HG03432 (cell line): ENCODE measurements at regions not wholly inside any gene's neighbourhood (a gene's known extent, or its start where the extent isn't known, plus 50 kb on each side); places are given as distances from the start of the nearest gene placed in this dataset.

Experiments
- ATAC-seq: cut with Tn5 transposase; IDR thresholded peaks from one replicate; pipeline ENCODE4 v1.9.1; 2021; ENCODE audit warnings: mild to moderate bottlenecking, moderate library complexity; ENCODE audit not compliant: unreplicated experiment

DNA sequence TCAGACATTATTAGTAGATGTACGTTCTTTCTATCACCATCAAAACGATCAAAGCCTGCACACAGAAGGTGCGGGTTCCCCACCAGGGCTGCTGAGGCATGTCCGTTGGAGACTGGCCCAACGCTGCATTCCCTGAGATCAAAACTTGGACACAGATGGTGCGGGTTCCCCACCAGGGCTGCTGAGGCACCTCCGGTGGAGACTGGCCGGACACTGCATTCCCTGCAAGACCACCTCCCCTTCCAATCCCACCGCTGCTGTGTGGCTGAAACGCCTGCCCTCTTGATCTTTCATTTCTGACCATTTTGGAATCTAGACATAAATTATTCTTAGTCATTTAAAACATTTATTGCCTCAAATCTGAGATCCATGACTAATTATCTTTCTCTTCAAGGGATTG lies 254.2 kb upstream of the SALL3 start:
- no peak for ATAC-seq

DNA sequence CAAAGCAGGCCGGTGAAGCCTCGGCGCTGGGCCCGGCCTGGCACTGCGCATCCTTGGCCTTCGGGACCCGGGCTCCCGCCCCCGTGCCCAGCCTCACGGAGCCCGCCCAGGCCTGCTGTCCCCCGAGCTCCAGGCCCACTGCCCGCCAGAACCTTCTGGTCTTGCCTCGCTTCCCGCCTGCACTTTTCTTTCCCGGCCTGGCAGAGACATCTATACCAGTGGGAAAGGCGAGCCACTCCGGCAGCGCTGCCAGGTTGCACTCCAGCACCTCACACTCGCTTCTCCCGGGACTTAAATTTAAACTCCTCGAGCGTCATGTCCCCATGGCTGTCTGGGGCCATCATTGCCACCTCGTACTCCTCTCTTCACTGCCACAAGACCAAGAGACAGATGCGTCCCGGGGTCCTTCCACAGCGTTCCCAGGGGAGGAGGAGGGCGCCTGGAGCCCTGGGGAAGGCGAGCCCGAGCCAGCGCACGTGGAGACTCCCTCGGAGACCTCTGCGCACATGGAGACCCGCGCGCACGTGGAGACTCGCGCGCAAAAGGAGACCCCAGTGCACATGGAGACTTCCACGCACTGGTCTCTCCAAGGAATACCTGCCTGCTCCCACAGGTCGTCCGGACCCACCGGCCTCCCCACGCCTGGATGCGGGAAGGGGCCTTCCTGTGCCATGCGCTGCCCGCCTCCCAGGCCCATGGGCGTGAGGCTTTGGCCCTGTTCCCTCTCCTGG lies 253.1 kb upstream of the SALL3 start:
- ATAC-seq: no peak

DNA sequence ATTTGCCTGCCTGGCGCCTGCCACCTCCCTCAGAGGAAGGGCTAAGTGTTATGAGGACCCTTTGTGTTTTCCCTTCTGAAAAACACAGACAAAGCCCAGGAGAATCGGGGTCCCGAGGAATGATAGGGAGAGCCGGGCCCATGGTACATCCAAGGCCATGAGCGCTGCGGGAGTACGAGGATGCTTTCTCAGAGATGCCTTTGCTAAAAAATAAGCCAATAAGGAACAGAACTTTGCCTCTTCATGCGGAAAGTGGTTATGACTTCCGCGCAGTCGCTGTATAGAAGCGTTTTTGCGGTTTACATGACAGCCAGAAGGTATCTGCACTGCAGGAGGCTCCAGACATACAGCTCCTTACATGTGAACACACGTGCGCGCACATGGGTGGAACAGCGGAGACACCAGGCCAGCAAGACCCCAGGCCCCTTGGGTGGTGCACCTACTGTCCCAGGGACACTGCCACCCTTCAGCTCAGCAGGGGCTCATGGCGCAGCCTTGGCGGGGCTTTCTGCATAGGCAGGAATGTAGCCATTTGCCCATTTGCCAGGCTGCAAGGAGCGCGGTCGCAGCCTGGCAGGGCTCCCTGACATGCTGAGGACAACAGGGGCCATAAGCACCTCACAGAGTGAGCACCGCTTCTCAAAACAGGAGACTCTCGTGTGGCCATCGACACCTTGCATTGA lies 252.4 kb upstream of the SALL3 start:
- ATAC-seq: no peak

DNA sequence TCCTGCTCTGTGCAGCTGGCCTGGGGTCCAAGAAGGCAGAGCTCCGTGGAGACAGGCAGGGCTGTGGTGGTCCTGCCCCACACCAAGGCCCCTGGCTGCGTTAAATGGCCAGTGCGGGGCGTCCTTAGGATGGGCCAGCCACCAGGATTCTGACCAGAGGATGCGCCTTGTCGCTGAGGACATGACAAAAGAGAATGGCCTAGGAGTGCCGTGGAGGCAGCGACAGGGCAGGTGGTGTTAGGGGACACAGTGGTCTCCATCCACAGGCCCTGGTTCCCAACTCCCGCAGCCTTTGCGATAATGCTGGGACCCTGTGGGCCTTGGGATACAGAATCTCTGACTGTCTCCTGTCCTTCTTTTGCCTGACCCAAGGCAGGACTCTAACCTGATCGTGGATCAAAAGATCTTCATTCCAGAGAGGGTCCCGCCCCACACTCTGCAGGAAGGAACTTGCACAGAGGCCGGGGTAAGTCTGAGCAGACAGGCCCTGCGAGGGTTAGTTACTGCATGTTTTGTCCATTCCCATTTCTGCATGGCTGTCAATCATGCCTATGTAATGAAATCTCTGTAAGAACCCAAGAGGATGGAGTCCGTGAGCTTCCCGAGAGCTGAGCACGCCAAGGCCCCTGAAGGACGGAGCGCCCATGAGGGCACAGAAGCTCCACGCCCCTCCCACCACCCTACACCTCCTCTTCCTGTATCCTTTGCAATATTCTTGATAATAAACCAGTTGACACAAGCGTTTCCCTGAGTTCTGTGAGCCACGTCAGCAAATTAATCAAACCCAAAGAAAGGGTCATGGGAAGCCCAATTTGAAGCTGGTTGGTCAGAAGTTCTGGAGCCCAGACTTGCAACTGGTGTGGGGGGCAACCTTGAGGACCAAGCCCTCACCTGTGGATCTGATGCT lies 251.5 kb upstream of the SALL3 start:
- ATAC-seq: no peak

DNA sequence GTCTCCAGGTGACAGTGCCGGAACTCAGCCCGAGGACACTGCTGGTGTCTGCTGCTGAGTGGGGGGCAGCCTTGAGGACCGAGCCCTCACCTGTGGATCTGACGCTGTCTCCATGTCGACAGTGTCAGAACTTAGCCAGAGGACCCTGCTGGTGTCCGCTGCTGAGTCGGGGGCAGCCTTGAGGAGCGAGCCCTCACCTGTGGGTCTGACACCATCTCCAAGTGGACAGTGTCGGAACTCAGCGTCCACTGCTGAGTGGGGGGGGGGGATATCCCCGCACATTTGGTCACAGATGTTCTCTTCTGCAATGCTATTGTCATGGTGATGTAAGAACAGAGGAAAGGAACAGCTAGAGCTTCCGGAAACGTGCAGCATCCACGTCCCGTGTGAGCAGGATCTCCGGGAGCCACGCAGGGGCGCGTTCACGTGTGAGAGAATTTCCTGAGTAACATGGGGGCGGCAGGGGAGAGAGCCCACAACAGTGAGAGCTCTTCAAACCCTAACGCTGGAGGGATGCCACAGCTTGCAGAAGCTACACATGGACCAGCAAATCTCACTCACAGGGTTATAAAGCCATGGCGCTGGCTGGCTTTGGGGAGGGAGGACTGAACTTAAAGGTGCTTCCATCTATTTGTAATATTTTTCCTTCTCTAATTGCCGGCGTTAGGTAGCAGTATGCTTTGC lies 250.7 kb upstream of the SALL3 start:
- no peak for ATAC-seq

DNA sequence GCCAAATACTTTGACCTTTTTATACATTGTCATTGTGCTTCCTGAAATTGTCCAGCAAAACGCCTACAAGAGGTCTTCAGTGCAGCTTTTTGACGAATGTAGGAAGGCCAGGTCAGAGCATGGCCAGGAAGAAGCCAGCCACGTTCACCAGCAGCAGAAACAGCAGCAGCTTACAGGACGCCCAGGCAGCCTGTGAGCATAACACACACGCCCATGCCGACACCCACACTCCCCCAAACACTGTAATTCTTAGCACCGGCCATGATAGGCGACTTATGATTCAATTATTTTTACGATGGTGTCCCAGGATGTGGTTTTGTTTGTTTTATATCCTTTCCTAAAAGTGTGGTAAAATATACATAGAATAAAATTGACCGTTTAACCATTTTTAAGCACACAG lies 249.1 kb upstream of the SALL3 start:
- ATAC-seq: no peak

DNA sequence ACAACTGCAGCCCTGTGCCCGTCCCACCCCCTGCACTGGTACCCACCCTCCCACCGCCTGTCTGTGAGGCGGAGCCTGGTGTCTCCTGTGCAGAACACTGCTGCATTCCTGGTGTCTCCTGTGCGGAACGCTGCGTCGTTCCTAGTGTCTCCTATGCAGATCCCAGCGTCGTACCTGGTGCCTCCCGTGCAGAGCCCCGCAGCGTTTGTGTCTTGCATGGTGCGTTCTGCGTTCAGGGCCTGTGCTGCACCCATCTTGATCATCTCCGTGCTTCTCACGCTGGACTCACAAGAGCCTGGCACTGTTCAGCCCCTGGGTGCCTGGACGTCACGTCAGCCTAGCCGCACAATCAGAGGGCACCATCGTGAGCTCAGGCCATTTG lies 248.6 kb upstream of the SALL3 start:
- no peak for ATAC-seq

DNA sequence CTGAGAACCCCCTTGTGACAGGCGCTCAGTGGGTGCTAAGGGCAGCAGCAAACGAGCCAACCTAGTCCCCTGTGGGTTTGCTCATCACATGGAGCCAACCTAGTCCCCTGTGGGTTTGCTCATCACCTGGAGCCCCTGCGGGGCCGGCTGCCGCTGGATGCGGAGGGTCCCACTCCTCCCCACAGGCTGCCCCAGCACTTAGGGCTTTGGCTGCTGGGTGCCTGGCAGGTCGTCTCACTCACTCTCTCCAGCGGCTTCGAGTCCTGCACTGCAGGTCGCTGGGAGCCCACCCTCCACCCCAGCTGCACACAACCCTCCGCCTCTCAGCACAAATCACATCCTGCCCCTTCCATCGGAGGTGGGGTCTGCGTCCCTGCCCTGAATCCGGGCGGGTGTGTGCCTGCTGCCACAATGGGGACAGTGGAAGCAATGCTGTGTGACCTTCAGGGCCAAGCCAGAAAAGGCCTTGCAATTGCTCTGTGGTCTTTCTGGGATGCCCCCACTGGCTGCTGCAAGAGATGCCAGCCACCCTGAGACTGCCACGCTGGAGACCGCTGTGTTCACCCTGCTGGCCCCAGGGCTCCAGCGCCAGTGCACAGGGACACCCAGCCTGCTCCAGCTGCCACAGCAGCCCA lies 248.1 kb upstream of the SALL3 start:
- no peak for ATAC-seq

DNA sequence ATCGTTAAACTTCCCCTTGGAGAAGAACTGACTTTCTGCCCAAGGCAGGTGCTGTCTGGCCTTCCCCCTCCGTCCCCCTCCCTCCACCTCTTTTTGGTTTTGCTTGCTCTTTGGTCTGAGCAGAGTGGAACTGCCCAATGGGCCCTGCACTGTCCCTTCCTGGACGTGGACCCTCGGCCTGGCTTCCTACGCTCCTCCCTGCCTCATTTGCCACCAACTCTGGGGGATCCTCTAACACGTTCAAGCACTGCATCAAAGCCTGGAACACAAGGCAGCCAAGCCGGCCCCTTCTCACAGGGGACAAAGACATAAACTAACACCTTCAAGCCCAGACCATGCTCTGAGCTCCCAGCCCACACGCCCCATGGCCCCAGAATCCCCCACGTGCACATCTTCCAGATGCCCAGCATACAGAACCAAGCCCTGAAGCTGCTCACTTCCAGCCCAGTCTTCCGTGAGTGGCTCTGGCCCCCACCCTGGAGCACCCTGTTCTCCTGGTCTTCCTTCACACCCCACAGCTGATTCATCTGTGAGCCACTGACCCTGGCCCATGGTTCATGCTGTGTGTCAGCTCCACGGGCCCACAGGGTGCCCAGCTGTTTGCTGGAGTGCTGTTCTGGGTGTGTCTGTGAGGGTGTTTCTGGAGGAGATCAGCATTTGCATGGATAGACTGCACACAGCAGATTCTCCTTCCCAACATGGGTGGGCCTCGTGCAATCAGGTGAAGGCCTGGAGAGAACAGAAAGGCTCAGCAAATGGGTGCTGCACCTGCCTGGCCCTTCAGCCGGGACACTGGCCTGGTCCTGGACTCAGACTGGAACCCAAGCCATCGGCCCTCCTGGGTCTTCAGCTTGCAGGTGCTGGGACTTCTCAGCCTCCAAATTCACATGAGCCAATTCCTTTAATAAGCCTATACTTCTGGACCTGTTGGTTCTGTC lies 247.1 kb upstream of the SALL3 start:
- no peak for ATAC-seq

DNA sequence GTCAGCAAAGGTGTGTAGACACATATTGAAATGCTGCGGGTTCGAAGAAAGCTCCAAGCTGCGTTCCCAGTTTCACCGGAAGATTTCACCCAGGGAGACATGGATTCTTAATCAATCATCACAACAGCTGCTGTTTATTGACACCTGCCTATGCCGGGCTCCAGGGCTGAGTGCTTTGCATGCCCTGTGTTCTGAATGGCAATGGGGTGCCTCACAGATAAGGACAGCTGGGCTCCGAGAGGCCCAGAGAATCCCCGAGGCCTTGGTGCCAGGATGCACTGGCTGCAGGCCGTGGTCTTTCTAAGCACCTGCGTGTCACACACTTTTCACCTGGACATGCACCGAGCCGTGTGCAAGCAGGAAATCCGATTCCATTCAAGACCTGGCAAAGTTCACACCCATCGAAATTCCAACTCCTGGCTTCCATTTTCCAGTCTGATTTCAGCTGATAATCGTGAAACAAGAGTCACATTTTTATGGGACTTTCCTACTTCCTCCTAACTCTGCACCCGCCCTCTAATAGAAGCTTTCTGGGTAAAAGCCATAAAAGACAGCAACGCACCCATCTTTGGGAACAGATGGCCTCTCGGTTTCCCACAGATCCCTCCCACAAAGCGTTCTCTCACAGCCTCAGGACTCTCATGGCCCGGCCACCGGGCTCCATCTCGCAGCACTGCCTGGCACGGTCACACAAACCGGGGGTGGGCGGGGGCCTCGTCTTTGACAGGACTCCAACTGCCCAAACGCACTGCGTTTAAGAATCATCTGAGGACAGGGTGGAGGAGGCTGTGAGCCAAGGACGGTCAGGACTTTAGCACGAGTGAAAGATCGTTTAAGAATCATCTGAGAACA lies 245.6 kb upstream of the SALL3 start:
- ATAC-seq: no peak

DNA sequence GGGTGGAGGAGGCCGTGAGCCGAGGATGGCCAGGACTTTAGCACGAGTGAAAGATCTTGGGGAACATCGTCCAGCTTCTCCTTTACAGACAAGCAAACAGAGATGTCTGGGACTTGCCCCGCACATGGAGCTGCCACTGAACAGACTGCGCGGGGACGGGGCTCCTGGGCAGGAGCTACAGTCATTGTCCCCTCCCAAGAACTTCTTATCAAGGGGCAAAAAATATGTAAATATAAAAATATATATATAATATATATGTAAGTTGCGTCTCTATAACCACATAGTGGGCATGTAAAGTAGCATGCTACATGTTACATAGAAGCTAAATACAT lies 245.0 kb upstream of the SALL3 start:
- ATAC-seq: no peak

DNA sequence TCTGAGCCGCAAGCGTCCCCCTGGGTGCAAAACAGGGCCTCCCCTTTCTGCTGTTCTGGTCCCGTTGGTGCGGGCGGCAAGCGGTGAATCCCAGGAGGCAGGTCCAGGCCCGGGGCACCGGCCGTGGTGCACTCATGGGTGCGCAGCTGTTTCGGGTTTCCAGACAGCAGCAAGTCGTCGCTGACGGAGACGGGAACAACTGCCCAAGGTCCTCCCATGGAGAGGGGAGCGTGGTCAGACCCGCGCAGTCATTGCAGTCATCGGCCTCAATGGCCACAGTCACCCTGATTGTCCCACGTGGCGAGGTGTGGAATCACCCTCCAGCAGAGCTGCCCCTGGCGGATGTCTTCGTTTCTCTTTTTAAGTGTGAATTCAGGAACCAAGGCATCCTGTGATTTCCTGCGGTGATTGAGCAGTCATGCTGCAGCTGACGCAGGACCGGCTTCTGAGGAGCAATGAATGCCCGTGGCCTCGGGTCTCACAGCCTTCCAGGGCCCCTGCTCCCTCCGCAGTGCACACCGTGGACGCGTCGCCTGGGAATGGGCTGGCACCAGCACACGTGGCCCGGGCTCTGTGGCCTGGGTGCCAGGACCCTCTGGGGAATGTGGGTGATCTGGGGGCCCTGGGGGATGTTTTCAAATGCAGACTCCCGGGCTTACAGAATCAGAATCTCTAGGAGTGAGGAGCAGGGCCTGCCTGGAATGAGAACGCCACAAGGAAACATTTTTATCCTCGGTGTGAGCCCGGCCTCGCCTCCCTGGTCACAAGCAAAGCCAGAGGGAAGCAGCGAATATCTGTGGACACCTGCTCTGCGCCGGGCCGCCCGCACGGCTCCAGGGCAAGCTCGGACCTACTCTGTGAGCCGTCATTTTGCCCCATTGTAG lies 244.2 kb upstream of the SALL3 start:
- no peak for ATAC-seq

DNA sequence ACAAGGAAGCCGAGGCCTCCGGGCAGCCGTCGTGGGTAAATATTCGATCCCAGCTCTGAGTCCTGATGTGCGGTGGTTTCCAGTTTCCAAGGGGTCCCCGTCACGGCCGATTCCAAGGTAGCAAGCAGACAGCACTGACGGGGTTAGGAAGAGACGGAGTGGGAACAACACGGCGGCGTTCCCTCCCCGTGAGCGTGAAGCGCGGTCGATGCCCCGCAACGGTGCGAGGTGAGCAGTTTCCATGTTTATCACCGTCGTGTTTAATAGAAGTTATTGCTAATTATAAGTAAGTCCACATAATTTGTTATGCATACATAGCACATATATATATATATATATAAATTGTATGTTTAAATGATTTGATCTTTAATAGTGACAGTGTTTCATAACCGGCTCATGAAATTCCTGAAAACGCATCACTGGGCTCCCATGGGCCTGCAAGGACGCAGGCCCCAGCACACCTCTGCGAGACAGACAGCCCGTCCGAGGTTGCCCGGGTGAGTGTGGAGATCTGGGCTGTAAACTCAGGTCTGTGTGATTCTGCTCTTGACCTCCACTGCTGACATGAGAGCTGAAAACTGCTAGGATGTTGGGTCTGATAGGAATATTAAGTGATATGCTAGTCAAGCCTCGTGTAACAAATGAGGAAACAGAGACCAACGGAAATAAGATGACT lies 243.5 kb upstream of the SALL3 start:
- ATAC-seq: no peak

DNA sequence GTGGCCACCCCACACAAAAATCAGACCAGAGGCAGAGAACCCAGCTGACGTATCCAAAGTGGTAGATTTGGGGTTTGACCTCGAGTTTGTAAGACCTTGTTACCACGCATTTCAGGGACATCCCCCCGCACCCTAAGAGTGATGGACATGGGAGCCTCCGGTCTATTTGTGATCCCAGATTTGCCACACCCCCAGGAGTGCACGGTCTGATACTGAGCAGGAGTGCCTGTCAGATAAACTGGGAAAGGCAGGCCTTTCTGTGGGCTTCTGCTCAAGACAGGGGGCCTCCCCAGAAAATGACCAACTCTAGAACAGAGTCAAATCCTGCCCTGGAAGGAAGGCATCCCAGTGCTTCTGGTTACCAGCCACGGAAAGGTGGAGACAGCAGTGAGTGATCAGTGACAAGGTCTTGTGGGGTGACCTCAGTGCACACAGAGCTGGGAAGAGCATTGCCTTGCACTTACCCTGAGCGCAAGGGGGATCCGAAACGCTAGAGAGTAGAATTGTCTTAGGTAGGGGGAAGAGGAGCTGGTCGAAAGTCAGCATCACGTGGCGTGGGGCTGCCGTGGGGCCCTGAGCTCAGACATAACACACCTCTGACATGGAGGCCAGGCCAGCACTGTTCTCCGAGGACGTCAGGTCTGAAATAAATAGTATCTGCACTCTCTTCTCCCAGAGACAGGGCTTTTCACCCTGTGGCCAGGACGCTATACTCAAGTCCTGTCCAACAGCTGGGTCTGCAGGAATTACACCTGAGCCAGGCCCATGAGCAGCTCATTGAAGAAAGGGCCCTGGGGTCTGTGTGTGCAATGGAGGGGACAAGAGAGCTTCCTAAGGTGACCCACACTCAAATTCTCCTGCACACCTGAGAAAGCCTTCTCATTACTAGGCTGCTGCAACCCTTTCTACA lies 242.4 kb upstream of the SALL3 start:
- no peak for ATAC-seq

DNA sequence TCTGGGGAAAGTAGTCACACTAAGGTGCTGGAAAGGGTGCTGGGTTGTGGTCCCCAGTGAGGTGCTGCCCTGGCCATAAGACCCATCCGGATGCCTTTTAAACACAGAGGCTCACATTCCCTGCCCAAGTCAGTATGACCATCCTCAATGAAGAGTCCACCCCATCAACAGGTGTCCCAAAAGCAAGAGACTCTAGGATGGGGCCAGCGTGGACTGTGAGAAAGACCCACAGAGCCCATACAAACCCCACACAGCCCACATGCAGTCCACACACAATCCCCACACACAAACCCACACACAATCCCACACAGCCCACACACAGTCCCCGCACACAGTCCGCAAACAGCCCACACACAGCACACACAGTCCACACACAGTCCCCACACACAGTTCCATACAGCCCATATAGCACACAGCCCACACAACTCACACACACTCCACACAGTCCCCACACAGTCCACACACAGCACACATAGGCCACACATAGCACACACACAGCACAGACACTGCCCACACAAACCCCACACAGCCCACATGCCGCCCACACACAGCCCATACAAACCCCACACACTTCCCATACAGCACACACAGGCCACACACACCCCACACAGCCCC lies 241.4 kb upstream of the SALL3 start:
- no peak for ATAC-seq

DNA sequence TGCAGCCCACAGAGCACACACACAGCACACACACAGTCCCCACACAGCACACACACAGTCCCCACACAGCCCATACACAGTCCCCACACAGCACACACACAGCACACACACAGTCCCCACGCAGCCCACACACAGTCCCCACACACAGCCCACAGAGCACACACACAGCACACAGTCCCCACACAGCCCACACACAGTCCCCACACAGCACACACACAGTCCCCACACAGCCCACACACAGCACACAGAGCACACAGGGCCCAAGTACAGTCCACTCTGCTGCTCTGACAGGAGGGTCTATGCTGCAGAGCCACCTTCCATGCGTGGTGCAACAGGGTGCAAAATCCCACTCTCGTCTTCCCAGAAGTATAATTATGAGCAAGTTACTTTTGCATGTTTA lies 240.5 kb upstream of the SALL3 start:
- ATAC-seq: no peak
